ENCODE measurements at regions not wholly inside any gene's neighbourhood (a gene's known extent, or its start where the extent isn't known, plus 50 kb on each side); places are given as distances from the start of the nearest gene placed in this dataset.
"Not testable (repeated sequence)": the region's sequence is repeated elsewhere in the genome, so short reads cannot be mapped to it uniquely, and the experiment has no call there.

DNA sequence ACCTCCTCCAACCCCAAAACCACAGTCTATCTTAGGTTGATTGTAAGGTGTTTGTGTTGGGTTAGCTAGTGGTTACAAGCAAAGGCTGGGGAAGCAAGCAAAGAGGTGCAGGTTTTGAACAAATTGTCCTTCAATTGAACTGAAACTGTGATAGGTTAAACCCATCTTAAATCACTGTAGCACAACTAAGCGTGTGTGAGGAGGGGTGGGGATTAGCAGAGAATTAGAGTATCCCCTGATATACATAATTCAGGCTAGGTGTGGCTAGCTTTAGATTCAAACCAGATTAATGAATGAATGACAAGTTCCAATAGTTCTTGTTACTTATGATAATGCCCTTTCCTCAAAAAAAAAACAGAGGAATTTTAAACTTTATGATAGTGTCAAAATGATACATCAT lies 191.0 kb upstream of the POF1B start:
- Histone ChIP-seq H3K9me3 (ENCODE audit: low read depth, low read length) (no peaks in the 10 kb centered on the region), H3K27ac (no peak overlapping the region), H3K36me3 (ENCODE audit: insufficient read depth, low read length) (no peaks in the 10 kb centered on the region), H3K9ac (ENCODE audit: insufficient read length) (no peak overlapping the region), H3K4me3 (no peak overlapping the region)
- no peak for DNase-seq (ENCODE audit: low read depth, low spot score)
- TF ChIP-seq POLR2AphosphoS5 (IDR thresholded peaks at IDR 0.05; ENCODE audit: borderline replicate concordance, low read depth, low read length) (no peak), EZH2 (IDR thresholded peaks at IDR 0.05) (no peak), FOXP2 (optimal IDR thresholded peaks at IDR 0.05; ENCODE audit: control extremely low read depth, extremely low read length, insufficient read depth) (no peak)

DNA sequence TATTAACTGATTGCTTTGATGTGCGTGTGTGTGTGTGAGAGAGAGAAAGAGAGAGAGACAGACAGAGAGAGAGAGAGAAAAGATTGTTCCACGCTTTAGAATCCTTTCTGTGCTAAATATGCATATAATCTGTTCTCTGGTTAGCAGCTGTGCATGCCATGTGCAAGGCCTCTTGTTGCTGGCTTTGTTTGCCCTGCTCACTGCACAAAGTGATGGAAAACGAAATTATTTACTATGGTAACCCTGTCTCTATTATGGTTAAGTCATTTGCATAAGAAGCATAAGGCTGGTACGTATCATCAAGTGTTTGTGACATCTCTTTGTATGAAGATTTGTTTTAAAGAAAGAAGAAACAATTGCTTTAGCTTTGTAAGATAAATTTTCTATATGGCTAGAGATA lies 190.2 kb upstream of the POF1B start:
- no peak for DNase-seq (ENCODE audit: low read depth, low spot score)
- no peak overlapping the region for H3K9ac ChIP-seq (ENCODE audit: insufficient read length)
- H3K9me3 ChIP-seq (ENCODE audit: low read depth, low read length) = no peaks in the 10 kb centered on the region
- no peak overlapping the region for H3K4me3 ChIP-seq
- H3K27ac ChIP-seq = no peak overlapping the region
- H3K36me3 ChIP-seq (ENCODE audit: insufficient read depth, low read length) = no peaks in the 10 kb centered on the region
- TF ChIP-seq EZH2 (IDR thresholded peaks at IDR 0.05) (no peak), POLR2AphosphoS5 (IDR thresholded peaks at IDR 0.05; ENCODE audit: borderline replicate concordance, low read depth, low read length) (no peak)

DNA sequence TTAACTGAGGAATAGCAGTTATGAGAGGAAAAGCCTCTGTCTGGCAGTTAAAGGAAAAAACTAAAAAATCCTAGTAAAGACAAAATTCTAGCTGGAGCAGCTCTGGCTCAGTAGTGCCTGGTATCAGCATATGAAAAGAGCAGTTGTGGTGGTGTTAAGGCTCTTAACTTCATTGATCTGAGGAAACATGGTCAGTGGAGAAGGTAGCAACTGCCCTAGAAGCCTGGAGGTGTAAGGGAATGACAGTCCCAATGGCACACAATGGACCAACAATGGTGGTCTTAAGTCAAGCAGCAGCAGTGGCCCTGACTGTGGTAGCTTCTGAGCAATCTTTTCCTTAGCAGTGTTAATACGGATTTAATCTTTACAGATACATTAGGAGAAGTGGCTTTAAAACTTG lies 189.6 kb upstream of the POF1B start:
- Histone ChIP-seq H3K4me3 (no peak overlapping the region), H3K9ac (ENCODE audit: insufficient read length) (no peak overlapping the region), H3K9me3 (ENCODE audit: low read depth, low read length) (no peaks in the 10 kb centered on the region), H3K27ac (no peak overlapping the region), H3K36me3 (ENCODE audit: insufficient read depth, low read length) (no peaks in the 10 kb centered on the region)
- no peak for DNase-seq (ENCODE audit: low read depth, low spot score)
- no peak for TF ChIP-seq POLR2AphosphoS5 (IDR thresholded peaks at IDR 0.05; ENCODE audit: borderline replicate concordance, low read depth, low read length)
- no peak for TF ChIP-seq EZH2 (IDR thresholded peaks at IDR 0.05)
- no peak for TF ChIP-seq FOXP2 (optimal IDR thresholded peaks at IDR 0.05; ENCODE audit: control extremely low read depth, extremely low read length, insufficient read depth)

DNA sequence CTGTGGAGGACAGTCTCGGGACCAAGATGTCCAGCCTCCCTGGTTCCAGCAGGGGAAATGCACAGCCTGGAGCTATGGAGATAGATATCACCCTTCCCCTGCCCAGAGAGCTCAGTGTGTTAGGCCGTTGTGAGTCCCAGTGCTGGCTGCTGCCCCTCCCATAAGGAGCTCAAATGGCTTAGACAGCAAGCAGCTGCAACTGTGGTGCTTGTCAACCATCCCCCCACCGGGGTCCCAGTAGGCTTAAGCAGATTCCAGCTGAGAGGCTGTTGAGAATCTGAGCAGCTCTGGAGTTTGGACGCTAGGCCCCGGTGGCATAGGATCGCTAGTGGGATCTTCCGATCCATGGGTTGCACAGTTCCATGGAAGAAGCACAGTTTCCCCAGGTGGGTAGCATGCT lies 181.8 kb upstream of the POF1B start:
- no peak for DNase-seq (ENCODE audit: low read depth, low spot score)
- TF ChIP-seq FOXP2 (optimal IDR thresholded peaks at IDR 0.05; ENCODE audit: control extremely low read depth, extremely low read length, insufficient read depth) (no peak), POLR2AphosphoS5 (IDR thresholded peaks at IDR 0.05; ENCODE audit: borderline replicate concordance, low read depth, low read length) (no peak)

DNA sequence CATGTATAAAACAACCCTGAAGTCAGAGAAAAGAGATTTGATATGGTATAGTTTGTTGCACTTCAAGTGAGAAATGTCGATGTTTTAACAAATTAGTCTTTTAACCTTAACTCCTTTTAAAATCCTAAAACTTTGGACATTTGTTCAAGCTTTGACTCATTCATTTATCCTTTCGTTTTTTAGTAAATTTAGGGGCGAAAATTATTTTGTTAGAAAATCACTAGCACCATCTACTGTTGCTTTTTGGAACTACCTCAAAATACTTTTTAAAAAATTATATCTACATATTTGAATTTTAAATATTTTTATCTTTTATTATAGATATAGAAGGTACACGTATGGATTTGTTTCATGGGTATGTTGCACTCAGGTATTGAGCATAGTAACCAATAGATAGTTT lies 165.1 kb upstream of the POF1B start:
- H3K27ac ChIP-seq = no peak overlapping the region
- peak overlapping the region; percentile 33; the same call in 1 of the 2 replicates for H3K4me3 ChIP-seq
- TF ChIP-seq POLR2AphosphoS5 (IDR thresholded peaks at IDR 0.05; ENCODE audit: borderline replicate concordance, low read depth, low read length) (no peak), FOXP2 (optimal IDR thresholded peaks at IDR 0.05; ENCODE audit: control extremely low read depth, extremely low read length, insufficient read depth) (no peak), EZH2 (IDR thresholded peaks at IDR 0.05) (no peak)
- no peak for DNase-seq (ENCODE audit: low read depth, low spot score)
- no peaks in the 10 kb centered on the region for H3K36me3 ChIP-seq (ENCODE audit: insufficient read depth, low read length)
- no peaks in the 10 kb centered on the region for H3K9me3 ChIP-seq (ENCODE audit: low read depth, low read length)
- no peak overlapping the region for H3K9ac ChIP-seq (ENCODE audit: insufficient read length)

More for the DNA sequence above, 181.8 kb upstream of the POF1B start:
- H3K4me3 ChIP-seq = no peak overlapping the region
- no peak overlapping the region for H3K9ac ChIP-seq (ENCODE audit: insufficient read length)
- H3K9me3 ChIP-seq (ENCODE audit: low read depth, low read length) = no peaks in the 10 kb centered on the region
- H3K36me3 ChIP-seq (ENCODE audit: insufficient read depth, low read length) = no peaks in the 10 kb centered on the region
- H3K27ac ChIP-seq = no peak overlapping the region

DNA sequence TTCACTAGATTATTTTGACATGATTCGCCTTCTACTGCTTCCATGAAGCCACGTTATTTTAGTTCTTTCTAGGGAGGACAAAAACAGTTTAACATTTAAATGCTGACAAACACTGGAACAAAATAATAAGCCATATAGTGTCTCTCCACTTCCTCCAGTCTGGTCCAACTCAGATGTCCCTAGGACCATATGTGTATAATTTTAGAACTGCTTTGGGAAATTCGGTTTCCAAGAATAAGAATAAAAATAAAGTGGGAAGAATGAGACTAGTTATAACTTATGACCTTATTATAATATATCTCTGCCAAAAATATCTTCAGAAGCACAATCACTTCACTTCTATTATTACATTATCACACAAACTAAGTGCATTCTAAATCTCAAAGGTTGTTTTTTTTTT lies 164.4 kb upstream of the POF1B start:
- DNase-seq (ENCODE audit: low read depth, low spot score) = no peak
- no peaks in the 10 kb centered on the region for H3K9me3 ChIP-seq (ENCODE audit: low read depth, low read length)
- no peak overlapping the region for H3K27ac ChIP-seq
- H3K36me3 ChIP-seq (ENCODE audit: insufficient read depth, low read length) = no peaks in the 10 kb centered on the region
- H3K9ac ChIP-seq (ENCODE audit: insufficient read length) = no peak overlapping the region
- TF ChIP-seq POLR2AphosphoS5 (IDR thresholded peaks at IDR 0.05; ENCODE audit: borderline replicate concordance, low read depth, low read length) (no peak), FOXP2 (optimal IDR thresholded peaks at IDR 0.05; ENCODE audit: control extremely low read depth, extremely low read length, insufficient read depth) (no peak), EZH2 (IDR thresholded peaks at IDR 0.05) (no peak)
- no peak overlapping the region for H3K4me3 ChIP-seq

DNA sequence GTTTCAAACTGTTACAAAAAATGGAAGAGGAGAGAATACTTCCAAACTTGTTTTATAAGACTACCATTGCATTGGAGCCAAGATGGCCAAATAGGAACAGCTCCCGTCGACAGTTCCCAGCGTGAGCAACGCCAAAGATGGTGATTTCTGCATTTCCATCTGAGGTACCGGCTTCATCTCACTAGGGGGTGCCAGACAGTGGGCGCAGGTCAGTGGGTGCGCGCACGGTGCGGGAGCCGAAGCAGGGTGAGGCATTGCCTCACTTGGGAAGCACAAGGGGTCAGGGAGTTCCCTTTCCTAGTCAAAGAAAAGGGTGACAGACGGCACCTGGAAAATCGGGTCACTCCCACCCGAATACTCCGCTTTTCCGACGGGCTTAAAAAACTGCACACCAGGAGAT lies 149.7 kb upstream of the POF1B start:
- H3K9ac ChIP-seq (ENCODE audit: insufficient read length); H3K4me3 ChIP-seq; H3K36me3 ChIP-seq (ENCODE audit: insufficient read depth, low read length); H3K9me3 ChIP-seq (ENCODE audit: low read depth, low read length); H3K27ac ChIP-seq; DNase-seq (ENCODE audit: low read depth, low spot score): not testable (repeated sequence)

- Histone ChIP-seq H3K36me3 (ENCODE audit: insufficient read depth, low read length) (no peaks in the 10 kb centered on the region), H3K27ac (no peak overlapping the region), H3K4me3 (no peak overlapping the region), H3K9ac (ENCODE audit: insufficient read length) (no peak overlapping the region), H3K9me3 (ENCODE audit: low read depth, low read length) (no peaks in the 10 kb centered on the region)
- no peak for DNase-seq (ENCODE audit: low read depth, low spot score)
- TF ChIP-seq FOXP2 (optimal IDR thresholded peaks at IDR 0.05; ENCODE audit: control extremely low read depth, extremely low read length, insufficient read depth) (no peak), POLR2AphosphoS5 (IDR thresholded peaks at IDR 0.05; ENCODE audit: borderline replicate concordance, low read depth, low read length) (no peak), EZH2 (IDR thresholded peaks at IDR 0.05) (no peak)
These were observed 138.7 kb upstream of the POF1B start for GRCh38 chrX:85517994-85518718.

DNA sequence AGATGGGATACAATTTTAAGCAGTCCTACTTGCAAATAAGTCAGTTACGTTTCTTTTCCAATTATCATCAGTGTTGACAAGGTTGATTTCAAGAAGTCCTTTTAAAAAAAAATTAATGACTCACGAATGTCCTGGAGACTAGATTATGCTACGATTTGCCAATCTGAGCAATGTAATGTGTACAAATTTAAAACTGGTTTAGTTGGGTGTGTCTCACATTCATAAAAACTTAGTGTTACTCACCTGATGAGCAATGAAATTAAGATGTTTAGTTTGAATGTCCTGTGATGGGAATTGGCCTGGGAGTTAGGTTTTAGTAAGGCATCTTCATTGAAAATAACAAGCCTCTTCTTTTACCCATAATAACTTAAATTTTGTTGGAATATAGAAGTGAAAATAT lies 136.7 kb upstream of the POF1B start:
- Histone ChIP-seq H3K36me3 (ENCODE audit: insufficient read depth, low read length) (no peaks in the 10 kb centered on the region), H3K4me3 (no peak overlapping the region), H3K9me3 (ENCODE audit: low read depth, low read length) (no peaks in the 10 kb centered on the region), H3K9ac (ENCODE audit: insufficient read length) (no peak overlapping the region), H3K27ac (no peak overlapping the region)
- TF ChIP-seq FOXP2 (optimal IDR thresholded peaks at IDR 0.05; ENCODE audit: control extremely low read depth, extremely low read length, insufficient read depth) = no peak
- no peak for TF ChIP-seq EZH2 (IDR thresholded peaks at IDR 0.05)
- TF ChIP-seq POLR2AphosphoS5 (IDR thresholded peaks at IDR 0.05; ENCODE audit: borderline replicate concordance, low read depth, low read length) = no peak
- DNase-seq (ENCODE audit: low read depth, low spot score) = no peak

All from SK-N-MC (cell line).